ENCODE measurements at regions not wholly inside any gene's neighbourhood (a gene's known extent, or its start where the extent isn't known, plus 50 kb on each side); places are given as distances from the start of the nearest gene placed in this dataset.

DNA sequence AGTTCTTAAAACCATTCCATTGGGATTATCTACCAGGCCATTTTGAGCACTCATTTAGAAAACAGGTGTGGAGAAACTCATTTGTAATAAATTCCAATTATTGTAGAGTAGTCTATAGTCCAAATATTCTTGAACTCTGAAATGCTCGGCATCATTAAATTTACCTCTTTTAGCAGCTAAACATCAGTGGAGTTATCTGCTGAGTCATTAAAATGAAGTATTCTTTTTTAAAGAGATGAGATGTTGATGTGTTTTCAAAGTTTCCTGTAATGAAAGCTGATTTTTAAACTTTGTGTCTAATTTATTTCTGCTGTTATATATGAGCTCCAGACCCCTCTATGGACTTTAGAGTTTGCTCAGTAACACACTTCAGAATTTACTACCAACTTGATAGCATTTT is 1635.2 kb downstream of the SUCLG1 start:
- intact Hi-C loops (cut with micrococcal nuclease; ENCODE audit: unreplicated experiment) (no loop called here), in situ Hi-C loops (cut with MboI) (no loop called here)
- no peak overlapping the region for H2AFZ ChIP-seq (ENCODE audit: control insufficient read depth, low read depth, low read length)
- no peaks in the 10 kb centered on the region for H3K9me3 ChIP-seq (replicated peaks; ENCODE audit: control insufficient read depth, insufficient read depth, low read length)
- no peak for DNase-seq (ENCODE audit: low read depth, low spot score)
- TF ChIP-seq STAT1 (conservative IDR thresholded peaks at IDR 0.05) (no peak), CBX3 (IDR thresholded peaks at IDR 0.05; ENCODE audit: borderline replicate concordance, low read depth) (no peak), RELB (IDR thresholded peaks at IDR 0.05; ENCODE audit: low read depth) (no peak), FOS (IDR thresholded peaks at IDR 0.05; ENCODE audit: borderline replicate concordance, extremely low read depth, insufficient read length) (no peak), GATAD2B (conservative IDR thresholded peaks at IDR 0.05; ENCODE audit: low read depth) (no peak), NR2F1 (conservative IDR thresholded peaks at IDR 0.05) (no peak), NFXL1 (IDR thresholded peaks at IDR 0.05; ENCODE audit: borderline replicate concordance) (no peak), BCL11A (IDR thresholded peaks at IDR 0.05; ENCODE audit: low read depth, low read length) (no peak), BMI1 (IDR thresholded peaks at IDR 0.05; ENCODE audit: borderline replicate concordance) (no peak)
- TF ChIP-seq, protein P1, sequence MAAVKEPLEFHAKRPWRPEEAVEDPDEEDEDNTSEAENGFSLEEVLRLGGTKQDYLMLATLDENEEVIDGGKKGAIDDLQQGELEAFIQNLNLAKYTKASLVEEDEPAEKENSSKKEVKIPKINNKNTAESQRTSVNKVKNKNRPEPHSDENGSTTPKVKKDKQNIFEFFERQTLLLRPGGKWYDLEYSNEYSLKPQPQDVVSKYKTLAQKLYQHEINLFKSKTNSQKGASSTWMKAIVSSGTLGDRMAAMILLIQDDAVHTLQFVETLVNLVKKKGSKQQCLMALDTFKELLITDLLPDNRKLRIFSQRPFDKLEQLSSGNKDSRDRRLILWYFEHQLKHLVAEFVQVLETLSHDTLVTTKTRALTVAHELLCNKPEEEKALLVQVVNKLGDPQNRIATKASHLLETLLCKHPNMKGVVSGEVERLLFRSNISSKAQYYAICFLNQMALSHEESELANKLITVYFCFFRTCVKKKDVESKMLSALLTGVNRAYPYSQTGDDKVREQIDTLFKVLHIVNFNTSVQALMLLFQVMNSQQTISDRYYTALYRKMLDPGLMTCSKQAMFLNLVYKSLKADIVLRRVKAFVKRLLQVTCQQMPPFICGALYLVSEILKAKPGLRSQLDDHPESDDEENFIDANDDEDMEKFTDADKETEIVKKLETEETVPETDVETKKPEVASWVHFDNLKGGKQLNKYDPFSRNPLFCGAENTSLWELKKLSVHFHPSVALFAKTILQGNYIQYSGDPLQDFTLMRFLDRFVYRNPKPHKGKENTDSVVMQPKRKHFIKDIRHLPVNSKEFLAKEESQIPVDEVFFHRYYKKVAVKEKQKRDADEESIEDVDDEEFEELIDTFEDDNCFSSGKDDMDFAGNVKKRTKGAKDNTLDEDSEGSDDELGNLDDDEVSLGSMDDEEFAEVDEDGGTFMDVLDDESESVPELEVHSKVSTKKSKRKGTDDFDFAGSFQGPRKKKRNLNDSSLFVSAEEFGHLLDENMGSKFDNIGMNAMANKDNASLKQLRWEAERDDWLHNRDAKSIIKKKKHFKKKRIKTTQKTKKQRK (IDR thresholded peaks at IDR 0.05; ENCODE audit: low read depth, low read length): no peak
- H3K4me1 ChIP-seq (ENCODE audit: control insufficient read depth, insufficient read depth, low read length): no peaks in the 10 kb centered on the region
- SMC1A ChIA-PET (ENCODE audit: uncharacterized antibody, unreplicated experiment): no interaction called here
- H3K4me3 ChIP-seq: no peak overlapping the region
- RAD21 ChIA-PET (ENCODE audit: unreplicated experiment): no interaction called here
- FAIRE-seq: no peak
- H3K9ac ChIP-seq (ENCODE audit: control insufficient read depth, insufficient read depth, low read length): no peak overlapping the region
- no peak overlapping the region for H3K4me2 ChIP-seq (ENCODE audit: control insufficient read depth, insufficient read depth)
- BruUV-seq (replicated peaks): no TSS peak
- H3K79me2 ChIP-seq (ENCODE audit: control insufficient read depth, insufficient read depth, low read length): no peaks in the 10 kb centered on the region
- no peaks in the 10 kb centered on the region for H3K27me3 ChIP-seq (replicated peaks in 1 of 2; ENCODE audit: control insufficient read depth in 2 of 2, insufficient read depth in 2 of 2, low read length in 1 of 2)
- POLR2A ChIA-PET: no interaction called here
- H3K27ac ChIP-seq (ENCODE audit: control insufficient read depth, insufficient read depth): no peak overlapping the region
- WGBS (ENCODE audit: insufficient coverage, insufficient replicate concordance, low lambda C conversion rate, missing lambda C conversion rate): 45% methylated on average over 1 of the region's 1 CpG
- H4K20me1 ChIP-seq (ENCODE audit: control insufficient read depth, insufficient read depth): no peaks in the 10 kb centered on the region
- H3K36me3 ChIP-seq (ENCODE audit: control insufficient read depth in 2 of 2, insufficient read depth in 2 of 2, low read length in 1 of 2): no peaks in the 10 kb centered on the region
- ATAC-seq: no peak
- CTCF ChIA-PET: no interaction called here
